LNCAP (cell line): ENCODE measurements at regions not wholly inside any gene's neighbourhood (a gene's known extent, or its start where the extent isn't known, plus 50 kb on each side); places are given as distances from the start of the nearest gene placed in this dataset.

ENCODE experiments used
- TF ChIP-seq, protein P1 (sequence below): fragments of 450-650 bp; IDR thresholded peaks from 2 replicates; pipeline ENCODE4 v1.5.1; 2017; ENCODE audit warnings: mild to moderate bottlenecking

DNA sequence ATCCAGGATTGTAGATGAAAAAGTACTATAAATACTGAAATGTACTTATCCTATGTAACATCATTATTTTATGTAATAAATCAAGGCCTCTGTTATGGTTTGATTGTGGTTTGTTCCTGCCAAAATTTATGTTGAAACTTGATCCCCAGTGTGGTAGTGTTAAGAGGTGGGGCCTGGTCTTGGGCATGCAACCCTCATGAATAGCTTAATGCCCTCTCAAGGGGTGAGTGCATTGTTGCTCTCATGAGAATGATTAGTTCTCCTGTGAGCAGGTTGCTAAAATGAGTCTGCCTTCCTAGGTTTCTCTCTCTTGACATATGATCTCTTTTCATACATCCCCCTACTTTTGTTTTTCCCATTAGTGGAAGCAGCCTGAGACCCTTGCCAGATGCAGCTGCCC, 915.4 kb downstream of the TSN start:
- TF ChIP-seq, protein P1, sequence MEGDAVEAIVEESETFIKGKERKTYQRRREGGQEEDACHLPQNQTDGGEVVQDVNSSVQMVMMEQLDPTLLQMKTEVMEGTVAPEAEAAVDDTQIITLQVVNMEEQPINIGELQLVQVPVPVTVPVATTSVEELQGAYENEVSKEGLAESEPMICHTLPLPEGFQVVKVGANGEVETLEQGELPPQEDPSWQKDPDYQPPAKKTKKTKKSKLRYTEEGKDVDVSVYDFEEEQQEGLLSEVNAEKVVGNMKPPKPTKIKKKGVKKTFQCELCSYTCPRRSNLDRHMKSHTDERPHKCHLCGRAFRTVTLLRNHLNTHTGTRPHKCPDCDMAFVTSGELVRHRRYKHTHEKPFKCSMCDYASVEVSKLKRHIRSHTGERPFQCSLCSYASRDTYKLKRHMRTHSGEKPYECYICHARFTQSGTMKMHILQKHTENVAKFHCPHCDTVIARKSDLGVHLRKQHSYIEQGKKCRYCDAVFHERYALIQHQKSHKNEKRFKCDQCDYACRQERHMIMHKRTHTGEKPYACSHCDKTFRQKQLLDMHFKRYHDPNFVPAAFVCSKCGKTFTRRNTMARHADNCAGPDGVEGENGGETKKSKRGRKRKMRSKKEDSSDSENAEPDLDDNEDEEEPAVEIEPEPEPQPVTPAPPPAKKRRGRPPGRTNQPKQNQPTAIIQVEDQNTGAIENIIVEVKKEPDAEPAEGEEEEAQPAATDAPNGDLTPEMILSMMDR = no peak

DNA sequence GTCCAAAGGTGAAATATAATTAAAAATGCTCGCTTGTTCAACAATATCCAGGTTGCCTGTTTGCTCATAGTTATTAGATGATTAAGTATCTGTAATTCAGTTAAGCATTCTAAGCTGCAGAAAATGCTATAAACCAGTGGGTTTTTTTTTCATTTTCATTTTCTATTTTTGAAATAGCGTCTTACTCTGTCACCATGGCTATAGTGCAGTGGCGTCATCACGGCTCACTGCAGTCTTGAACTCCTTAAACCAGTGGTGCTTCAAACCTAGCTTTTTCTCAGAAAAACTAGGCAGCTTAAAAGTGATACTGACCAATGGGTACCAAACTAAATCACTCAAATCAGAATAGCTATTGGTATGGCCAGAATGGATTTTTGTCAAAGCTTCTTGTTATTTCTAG, 925.2 kb downstream of the TSN start:
- TF ChIP-seq, protein P1 = no peak

DNA sequence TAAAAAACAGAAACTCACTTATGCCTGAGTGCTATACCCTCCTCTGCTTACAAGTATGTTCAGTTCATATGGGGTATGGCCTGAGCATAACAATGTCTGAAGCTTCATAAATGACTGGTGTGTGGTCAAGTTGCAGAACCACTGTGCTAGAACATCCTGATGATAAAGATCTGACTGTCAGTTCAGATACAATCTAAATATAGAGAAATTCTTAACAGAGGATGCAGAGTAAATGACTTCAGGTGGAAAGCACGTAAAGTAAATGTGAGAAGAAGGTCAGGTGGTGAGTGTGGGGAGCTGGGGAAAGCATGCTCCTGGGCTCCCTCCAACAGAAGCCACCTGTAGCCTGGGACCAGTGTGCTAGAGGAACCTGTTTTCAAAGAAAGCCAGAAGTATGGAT, 926.2 kb downstream of the TSN start:
- TF ChIP-seq, protein P1 = no peak

DNA sequence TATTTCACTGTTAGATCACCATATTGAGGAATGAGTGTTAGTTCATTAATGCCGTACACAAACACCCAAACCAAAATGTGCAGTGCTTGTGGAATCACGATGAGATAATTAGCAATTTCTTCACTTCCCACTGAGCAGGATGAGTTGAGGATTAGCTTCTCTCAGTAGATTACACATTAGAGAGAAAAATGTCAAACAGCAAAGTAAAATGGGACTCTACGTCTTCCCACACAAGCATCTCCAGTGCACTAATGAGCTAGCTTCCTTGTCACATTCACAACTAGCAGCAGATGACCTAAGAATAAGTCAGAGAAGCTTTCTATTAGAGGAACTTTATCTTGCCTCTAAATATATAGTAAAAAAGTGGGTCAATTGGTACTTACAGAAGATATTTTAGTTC, 926.9 kb downstream of the TSN start:
- TF ChIP-seq, protein P1 = no peak

DNA sequence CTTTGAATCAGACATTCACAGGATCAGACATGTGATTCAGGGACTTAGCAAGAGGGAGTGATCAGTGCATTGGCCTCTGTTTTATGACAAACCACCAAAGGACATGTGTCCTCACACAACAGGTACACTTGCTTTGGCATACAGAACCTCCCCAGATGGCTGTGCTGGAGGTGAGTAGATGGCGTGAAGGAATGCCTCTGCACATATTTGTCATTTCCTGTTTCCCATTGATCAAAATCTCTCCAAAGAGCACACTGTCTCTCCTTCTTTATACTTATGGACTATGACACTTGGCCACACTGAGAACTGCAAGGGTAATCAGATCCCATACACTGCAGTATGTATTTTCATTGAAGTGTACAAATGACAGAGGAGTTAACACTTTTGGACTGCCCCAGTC, 927.6 kb downstream of the TSN start:
- TF ChIP-seq, protein P1 = no peak

DNA sequence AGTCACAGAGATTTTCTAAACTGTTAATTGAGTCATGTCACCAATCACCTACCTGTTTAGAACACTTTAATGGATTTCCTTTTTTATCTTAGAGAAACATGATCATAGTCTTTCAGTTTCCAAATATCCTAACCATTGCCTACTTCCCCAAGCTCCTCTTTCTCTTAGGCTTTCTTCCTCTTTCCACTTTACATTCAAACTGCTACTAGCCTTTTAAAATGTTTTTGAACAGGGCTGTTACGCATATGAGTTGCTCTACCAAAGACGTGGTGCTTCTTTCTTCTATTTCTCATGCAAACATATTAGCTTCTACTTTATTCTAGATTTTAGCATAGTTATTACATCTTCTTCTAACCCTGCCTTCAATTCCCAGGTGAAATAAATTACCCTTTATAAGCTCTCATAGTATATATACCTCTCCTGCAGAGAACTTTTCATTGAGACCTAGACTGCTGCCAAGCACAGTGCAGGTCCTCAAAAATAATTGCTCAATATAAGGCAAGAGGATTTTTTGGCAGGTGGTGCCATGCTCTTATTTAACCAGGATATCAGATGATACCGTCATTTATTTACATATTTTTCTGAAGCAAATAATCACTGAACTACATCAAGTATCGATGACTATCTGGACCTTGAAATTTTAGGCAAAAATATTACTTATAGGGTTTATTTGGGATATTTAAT, 937.1 kb downstream of the TSN start:
- TF ChIP-seq, protein P1 = no peak

DNA sequence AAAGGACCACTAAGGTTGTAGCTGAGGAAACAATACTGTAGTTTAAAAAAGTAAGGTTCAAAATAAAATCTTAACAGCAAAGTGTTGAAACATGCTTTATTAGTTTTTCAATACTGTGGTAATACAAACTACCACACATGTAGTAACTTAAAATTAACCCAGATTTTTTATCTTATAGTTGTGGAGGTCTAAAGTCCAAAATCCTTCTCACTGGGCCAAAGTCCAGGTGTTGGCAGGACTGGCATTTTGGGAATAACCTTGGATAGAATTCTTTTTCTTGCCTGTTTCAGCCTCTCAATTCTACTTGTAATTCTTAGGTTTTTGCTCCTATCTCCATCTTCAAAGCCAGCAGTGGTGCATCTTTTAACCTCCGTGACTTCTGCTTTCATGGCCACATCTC, 942.0 kb downstream of the TSN start:
- TF ChIP-seq, protein P1 = no peak

DNA sequence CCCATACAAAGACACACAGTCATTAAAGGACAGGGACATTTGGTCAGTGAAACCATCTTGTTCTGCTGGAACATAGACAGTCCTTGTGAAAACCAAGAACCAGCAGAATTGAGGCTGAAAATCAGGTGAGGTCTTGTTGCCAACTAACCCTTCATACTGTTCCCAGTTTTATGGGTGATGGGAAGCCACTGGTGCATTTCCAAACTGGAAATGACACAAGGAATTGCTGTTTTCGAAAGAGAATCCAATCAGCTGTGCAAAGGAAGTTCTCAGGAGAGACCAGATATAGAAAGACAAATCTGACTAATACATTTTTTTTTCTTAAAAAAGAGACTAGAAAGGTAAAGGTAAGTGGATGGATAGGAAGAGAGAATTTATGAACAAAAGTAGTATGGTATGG, 948.2 kb downstream of the TSN start:
- TF ChIP-seq, protein P1 = no peak
